Ovary (tissue), 3 donors: ENCODE measurements at regions not wholly inside any gene's neighbourhood (a gene's known extent, or its start where the extent isn't known, plus 50 kb on each side); places are given as distances from the start of the nearest gene placed in this dataset.

Experiments used
- POLR2A ChIP-seq: fragments of 450-650 bp; IDR thresholded peaks from one replicate; pipeline ENCODE4 v1.6.1; 2017; ENCODE audit warnings: antibody characterized with exemption, mild to moderate bottlenecking, moderate library complexity
- TF ChIP-seq, protein P1 (sequence below), 3 donors: fragments of 450-650 bp in 2 of 3; fragments of 200-600 bp in 1 of 3; IDR thresholded peaks; one replicate each; pipeline versions ENCODE4 v1.5.1 to v1.8.0; 2016 to 2022; ENCODE audit warnings: antibody characterized with exemption in 3 of 3, mild to moderate bottlenecking in 1 of 3
- donor health status: DM: no; HTN: no; CAD: no.

GRCh38 chr4:97150966-97151365, 992.3 kb downstream of the STPG2 start:
- TF ChIP-seq, protein P1, sequence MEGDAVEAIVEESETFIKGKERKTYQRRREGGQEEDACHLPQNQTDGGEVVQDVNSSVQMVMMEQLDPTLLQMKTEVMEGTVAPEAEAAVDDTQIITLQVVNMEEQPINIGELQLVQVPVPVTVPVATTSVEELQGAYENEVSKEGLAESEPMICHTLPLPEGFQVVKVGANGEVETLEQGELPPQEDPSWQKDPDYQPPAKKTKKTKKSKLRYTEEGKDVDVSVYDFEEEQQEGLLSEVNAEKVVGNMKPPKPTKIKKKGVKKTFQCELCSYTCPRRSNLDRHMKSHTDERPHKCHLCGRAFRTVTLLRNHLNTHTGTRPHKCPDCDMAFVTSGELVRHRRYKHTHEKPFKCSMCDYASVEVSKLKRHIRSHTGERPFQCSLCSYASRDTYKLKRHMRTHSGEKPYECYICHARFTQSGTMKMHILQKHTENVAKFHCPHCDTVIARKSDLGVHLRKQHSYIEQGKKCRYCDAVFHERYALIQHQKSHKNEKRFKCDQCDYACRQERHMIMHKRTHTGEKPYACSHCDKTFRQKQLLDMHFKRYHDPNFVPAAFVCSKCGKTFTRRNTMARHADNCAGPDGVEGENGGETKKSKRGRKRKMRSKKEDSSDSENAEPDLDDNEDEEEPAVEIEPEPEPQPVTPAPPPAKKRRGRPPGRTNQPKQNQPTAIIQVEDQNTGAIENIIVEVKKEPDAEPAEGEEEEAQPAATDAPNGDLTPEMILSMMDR (IDR thresholded peaks at IDR 0.05), result no peak
- TF ChIP-seq POLR2A, result no peak
